ENCODE measurements at regions not wholly inside any gene's neighbourhood (a gene's known extent, or its start where the extent isn't known, plus 50 kb on each side); places are given as distances from the start of the nearest gene placed in this dataset.
"Not testable (repeated sequence)": the region's sequence is repeated elsewhere in the genome, so short reads cannot be mapped to it uniquely, and the experiment has no call there.

GRCh38 chr4:10388146-10388545 lies 69.1 kb downstream of the ZNF518B start:
- H3K4me3 ChIP-seq (ENCODE audit: low read depth, low read length); H3K36me3 ChIP-seq (ENCODE audit: control insufficient read depth, insufficient read depth, low read length); DNase-seq (ENCODE audit: low read depth); H3K27me3 ChIP-seq (ENCODE audit: control insufficient read depth, insufficient read depth, low read length); FAIRE-seq: not testable (repeated sequence)

DNA sequence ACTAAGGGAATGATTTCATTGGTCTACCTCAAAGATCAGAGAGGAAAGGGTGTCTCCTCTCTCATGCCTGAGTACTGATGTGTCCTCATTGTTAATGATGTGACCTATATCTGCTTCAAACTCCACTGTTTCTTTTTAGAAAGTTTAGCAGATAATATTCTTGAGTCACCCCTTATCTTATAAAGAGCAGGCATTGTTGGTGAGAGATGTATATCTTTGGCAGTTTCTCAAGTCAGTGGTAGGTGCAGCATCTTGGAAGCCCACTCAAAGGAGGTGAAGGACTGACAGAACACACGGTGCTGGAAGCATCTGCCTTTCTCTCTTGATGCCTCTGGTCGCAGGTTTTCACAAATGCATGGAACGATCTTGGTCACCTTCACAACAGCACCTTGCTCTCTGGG lies 71.2 kb downstream of the ZNF518B start:
- Histone ChIP-seq H3K36me3 (ENCODE audit: control insufficient read depth, insufficient read depth, low read length) (no peaks in the 10 kb centered on the region), H3K4me3 (ENCODE audit: low read depth, low read length) (no peak overlapping the region)
- FAIRE-seq: peak; percentile 23

DNA sequence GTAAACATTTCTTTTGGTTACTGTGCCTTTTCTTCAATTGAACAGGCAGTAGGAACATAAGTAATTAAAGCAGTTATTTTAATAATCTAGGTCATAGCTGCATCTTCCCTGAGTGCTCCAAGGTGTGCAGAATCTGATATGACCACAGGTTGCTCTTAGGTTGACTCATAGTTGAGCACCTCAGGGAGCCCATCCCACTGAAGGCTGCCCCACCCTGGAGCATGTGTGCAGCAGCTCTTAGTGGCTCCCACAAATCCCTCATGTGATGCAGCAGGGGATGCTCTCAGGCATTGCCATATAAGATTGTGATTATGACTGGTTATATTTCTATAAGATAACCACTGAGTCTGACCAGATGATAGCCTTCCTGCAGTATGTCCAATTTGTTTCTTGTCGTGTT lies 72.3 kb downstream of the ZNF518B start:
- Histone ChIP-seq H3K36me3 (ENCODE audit: control insufficient read depth, insufficient read depth, low read length) (no peaks in the 10 kb centered on the region), H3K4me3 (ENCODE audit: low read depth, low read length) (no peak overlapping the region), H3K27me3 (ENCODE audit: control insufficient read depth, insufficient read depth, low read length) (no peaks in the 10 kb centered on the region)
- peak; percentile 51 for DNase-seq (ENCODE audit: low read depth)
- FAIRE-seq: no peak
- no peak for TF ChIP-seq CTCF (IDR thresholded peaks at IDR 0.05; ENCODE audit: insufficient read depth, low read length, severe bottlenecking)

More for the DNA sequence above, 71.2 kb downstream of the ZNF518B start:
- no peak for TF ChIP-seq CTCF (IDR thresholded peaks at IDR 0.05; ENCODE audit: insufficient read depth, low read length, severe bottlenecking)
- DNase-seq (ENCODE audit: low read depth): no peak
- H3K27me3 ChIP-seq (ENCODE audit: control insufficient read depth, insufficient read depth, low read length): no peaks in the 10 kb centered on the region

- no peaks in the 10 kb centered on the region for H3K36me3 ChIP-seq (ENCODE audit: control insufficient read depth, insufficient read depth, low read length)
- FAIRE-seq (no peak), DNase-seq (ENCODE audit: low read depth) (no peak)
- TF ChIP-seq CTCF (IDR thresholded peaks at IDR 0.05; ENCODE audit: insufficient read depth, low read length, severe bottlenecking): no peak
- H3K4me3 ChIP-seq (ENCODE audit: low read depth, low read length): no peak overlapping the region
- no peaks in the 10 kb centered on the region for H3K27me3 ChIP-seq (ENCODE audit: control insufficient read depth, insufficient read depth, low read length)
These were observed 73.8 kb downstream of the ZNF518B start for GRCh38 chr4:10383417-10383816.

DNA sequence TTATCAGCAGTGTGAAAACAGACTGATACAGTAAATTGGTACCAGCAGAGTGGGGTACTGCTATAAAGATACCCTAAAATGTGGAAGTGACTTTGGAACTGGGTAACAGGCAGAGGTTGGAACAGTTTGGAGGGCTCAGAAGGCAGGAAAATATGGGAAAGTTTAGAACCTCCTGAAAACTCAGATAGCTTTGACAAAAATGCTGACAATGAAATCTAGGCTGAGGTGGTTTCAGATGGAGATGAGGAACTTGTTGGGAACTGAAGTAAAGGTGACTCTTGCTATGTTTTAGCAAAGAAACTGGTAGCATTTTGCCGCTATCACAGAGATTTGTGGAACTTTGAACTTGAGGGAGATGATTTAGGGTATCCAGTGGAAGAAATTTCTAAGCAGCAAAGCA lies 75.1 kb downstream of the ZNF518B start:
- H3K4me3 ChIP-seq (ENCODE audit: low read depth, low read length); DNase-seq (ENCODE audit: low read depth); H3K27me3 ChIP-seq (ENCODE audit: control insufficient read depth, insufficient read depth, low read length); H3K36me3 ChIP-seq (ENCODE audit: control insufficient read depth, insufficient read depth, low read length); FAIRE-seq: not testable (repeated sequence)

DNA sequence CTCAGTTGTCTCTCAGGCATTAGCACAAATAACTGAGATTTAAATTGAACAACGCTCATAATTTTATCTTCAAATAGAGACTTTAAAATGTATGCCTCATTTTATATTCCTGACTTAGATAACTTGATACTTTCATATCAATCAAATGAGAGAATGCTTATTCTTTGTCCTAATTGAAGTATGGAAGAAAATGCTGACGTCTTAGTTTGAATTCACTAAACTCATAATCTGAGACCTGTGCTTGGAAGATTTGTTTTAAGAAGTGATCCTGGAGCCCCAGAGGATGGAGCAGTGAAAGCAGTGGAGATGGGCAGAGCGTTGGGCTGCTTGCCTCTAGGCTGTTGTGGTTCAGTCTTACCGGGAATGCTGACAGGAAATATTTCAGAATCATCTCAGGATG lies 76.1 kb downstream of the ZNF518B start:
- Histone ChIP-seq H3K27me3 (ENCODE audit: control insufficient read depth, insufficient read depth, low read length) (no peaks in the 10 kb centered on the region), H3K4me3 (ENCODE audit: low read depth, low read length) (no peak overlapping the region), H3K36me3 (ENCODE audit: control insufficient read depth, insufficient read depth, low read length) (no peaks in the 10 kb centered on the region)
- DNase-seq (ENCODE audit: low read depth): no peak
- FAIRE-seq: no peak
- TF ChIP-seq CTCF (IDR thresholded peaks at IDR 0.05; ENCODE audit: insufficient read depth, low read length, severe bottlenecking): no peak

DNA sequence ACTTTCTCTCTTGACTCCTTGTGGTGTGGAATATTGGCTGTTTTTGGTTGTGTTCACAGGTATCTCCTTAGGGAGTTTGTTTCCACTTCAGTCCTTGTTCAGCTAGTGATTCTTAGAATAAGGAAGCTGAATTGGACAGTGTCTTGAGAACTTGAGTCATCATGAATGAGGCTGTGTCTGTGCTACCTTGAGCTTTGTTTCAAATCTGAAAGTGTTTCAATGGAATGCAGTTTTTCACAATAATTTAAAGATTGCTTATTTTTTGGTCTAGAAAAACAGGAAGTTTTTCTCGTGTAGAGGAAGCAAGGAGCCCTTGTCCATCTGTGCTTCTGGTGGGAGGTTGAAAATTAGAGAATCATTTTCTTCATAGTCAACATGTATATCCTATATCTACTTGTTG lies 76.5 kb downstream of the ZNF518B start:
- FAIRE-seq: no peak

More for the DNA sequence above, 76.5 kb downstream of the ZNF518B start:
- Histone ChIP-seq H3K4me3 (ENCODE audit: low read depth, low read length) (no peak overlapping the region), H3K27me3 (ENCODE audit: control insufficient read depth, insufficient read depth, low read length) (no peaks in the 10 kb centered on the region), H3K36me3 (ENCODE audit: control insufficient read depth, insufficient read depth, low read length) (no peaks in the 10 kb centered on the region)
- no peak for TF ChIP-seq CTCF (IDR thresholded peaks at IDR 0.05; ENCODE audit: insufficient read depth, low read length, severe bottlenecking)
- peak; percentile 45 for DNase-seq (ENCODE audit: low read depth)
